ENCODE measurements at regions not wholly inside any gene's neighbourhood (a gene's known extent, or its start where the extent isn't known, plus 50 kb on each side); places are given as distances from the start of the nearest gene placed in this dataset.

- no peak for TF ChIP-seq CTCF (IDR thresholded peaks at IDR 0.05)
- TF ChIP-seq SIN3A (IDR thresholded peaks at IDR 0.05; ENCODE audit: borderline replicate concordance, low read depth, low read length), result no peak
- no peak for TF ChIP-seq CHD2 (IDR thresholded peaks at IDR 0.05; ENCODE audit: low read length, partially characterized antibody)
- no peak for TF ChIP-seq ZBTB33 (IDR thresholded peaks at IDR 0.05; ENCODE audit: borderline replicate concordance, low read depth)
- no peak for TF ChIP-seq POLR2AphosphoS5 (IDR thresholded peaks at IDR 0.05; ENCODE audit: low read depth, low read length)
- TF ChIP-seq RFX5 (IDR thresholded peaks at IDR 0.05; ENCODE audit: low read length), result no peak
- TF ChIP-seq EZH2phosphoT487 (IDR thresholded peaks at IDR 0.05; ENCODE audit: borderline replicate concordance, low read depth), result no peak
These were observed 90.4 kb downstream of the CYP26B1 start for GRCh38 chr2:72057308-72057707.

Measured in SK-N-SH (cell line).